Renal cortical epithelial cell (primary cell): ENCODE measurements at regions not wholly inside any gene's neighbourhood (a gene's known extent, or its start where the extent isn't known, plus 50 kb on each side); places are given as distances from the start of the nearest gene placed in this dataset.
"Not testable (repeated sequence)": the region's sequence is repeated elsewhere in the genome, so short reads cannot be mapped to it uniquely, and the experiment has no call there.

ENCODE experiments used
- DNase-seq: peaks from one replicate; pipeline ENCODE4 v3.0.0-alpha.2; 2011; ENCODE audit warnings: low read depth

GRCh38 chrX:82292803-82293202, 1090.9 kb downstream of the SH3BGRL start:
- no peak for DNase-seq

- DNase-seq = peak; percentile 53
Observed at GRCh38 chrX:82320569-82320968, 1118.7 kb downstream of the SH3BGRL start.

- DNase-seq = no peak
Observed at GRCh38 chrX:82333575-82333974, 1131.7 kb downstream of the SH3BGRL start.

- no peak for DNase-seq
Observed at GRCh38 chrX:82335772-82336171, 1133.9 kb downstream of the SH3BGRL start.

GRCh38 chrX:82342531-82342930, 1140.6 kb downstream of the SH3BGRL start:
- DNase-seq = no peak

GRCh38 chrX:82362550-82362949, 1145.5 kb upstream of the POU3F4 start:
- no peak for DNase-seq

- no peak for DNase-seq
Observed at GRCh38 chrX:82362990-82363389, 1145.1 kb upstream of the POU3F4 start.

GRCh38 chrX:82370978-82371646, 1137.0 kb upstream of the POU3F4 start:
- no peak for DNase-seq

- DNase-seq = no peak
Observed at GRCh38 chrX:82384401-82384800, 1123.7 kb upstream of the POU3F4 start.

GRCh38 chrX:82412858-82413257, 1095.2 kb upstream of the POU3F4 start:
- peak; percentile 33 for DNase-seq

GRCh38 chrX:82442281-82442680, 1065.8 kb upstream of the POU3F4 start:
- no peak for DNase-seq

- DNase-seq = no peak
Observed at GRCh38 chrX:82451725-82452124, 1056.4 kb upstream of the POU3F4 start.

GRCh38 chrX:82455852-82456251, 1052.2 kb upstream of the POU3F4 start:
- DNase-seq = not testable (repeated sequence)

- DNase-seq = no peak
Observed at GRCh38 chrX:82458207-82458754, 1049.8 kb upstream of the POU3F4 start.

- no peak for DNase-seq
Observed at GRCh38 chrX:82466994-82467393, 1041.1 kb upstream of the POU3F4 start.
